ENCODE measurements at regions not wholly inside any gene's neighbourhood (a gene's known extent, or its start where the extent isn't known, plus 50 kb on each side); places are given as distances from the start of the nearest gene placed in this dataset.

- no peak overlapping the region for H3K4me3 ChIP-seq (ENCODE audit: low read depth, low read length)
- POLR2A ChIA-PET: no interaction called here
- CTCF ChIA-PET: no interaction called here
- DNase-seq (ENCODE audit: low read depth, low spot score): no peak
- TF ChIP-seq CTCF (IDR thresholded peaks at IDR 0.05; ENCODE audit: insufficient read depth, low read length, missing control alignments): no peak
These were observed 243.6 kb upstream of the RHOBTB1 start for GRCh38 chr10:61187601-61188000.

- H3K4me3 ChIP-seq (ENCODE audit: low read depth, low read length): no peak overlapping the region
- CTCF ChIA-PET: no interaction called here
- DNase-seq (ENCODE audit: low read depth, low spot score): no peak
- POLR2A ChIA-PET: no interaction called here
- no peak for TF ChIP-seq CTCF (IDR thresholded peaks at IDR 0.05; ENCODE audit: insufficient read depth, low read length, missing control alignments)
These were observed 242.4 kb upstream of the RHOBTB1 start for GRCh38 chr10:61186408-61186807.

- no peak for TF ChIP-seq CTCF (IDR thresholded peaks at IDR 0.05; ENCODE audit: insufficient read depth, low read length, missing control alignments)
- POLR2A ChIA-PET: no interaction called here
- DNase-seq (ENCODE audit: low read depth, low spot score): no peak
- CTCF ChIA-PET: interaction anchor here (1.5 kb wide), 1 partner anchor 44 kb away, joined by 6 read pairs; no protein-coding TSS in a partner anchor
- H3K4me3 ChIP-seq (ENCODE audit: low read depth, low read length): no peak overlapping the region
These were observed 240.4 kb upstream of the RHOBTB1 start for GRCh38 chr10:61184429-61184828.

- no peak for DNase-seq (ENCODE audit: low read depth, low spot score)
- CTCF ChIA-PET: interaction anchor here (1.5 kb wide), 1 partner anchor 43 kb away, joined by 6 read pairs; no protein-coding TSS in a partner anchor
- H3K4me3 ChIP-seq (ENCODE audit: low read depth, low read length): no peak overlapping the region
- TF ChIP-seq CTCF (IDR thresholded peaks at IDR 0.05; ENCODE audit: insufficient read depth, low read length, missing control alignments): no peak
- POLR2A ChIA-PET: no interaction called here
These were observed 240.0 kb upstream of the RHOBTB1 start for GRCh38 chr10:61183967-61184366.

- no peak for TF ChIP-seq CTCF (IDR thresholded peaks at IDR 0.05; ENCODE audit: insufficient read depth, low read length, missing control alignments)
- H3K4me3 ChIP-seq (ENCODE audit: low read depth, low read length): no peak overlapping the region
- ChIA-PET POLR2A (no interaction called here), CTCF (interaction anchor here (3.2 kb wide), 1 partner anchor 9 kb away, joined by 11 read pairs; no protein-coding TSS in a partner anchor)
- no peak for DNase-seq (ENCODE audit: low read depth, low spot score)
These were observed 237.8 kb upstream of the RHOBTB1 start for GRCh38 chr10:61181832-61182231.

- no peak overlapping the region for H3K4me3 ChIP-seq (ENCODE audit: low read depth, low read length)
- ChIA-PET CTCF (interaction anchor here (1.2 to 3.2 kb wide), 2 partner anchors 11 kb away, joined by 6 to 11 read pairs; no protein-coding TSS in a partner anchor), POLR2A (no interaction called here)
- TF ChIP-seq CTCF (IDR thresholded peaks at IDR 0.05; ENCODE audit: insufficient read depth, low read length, missing control alignments): no peak
- DNase-seq (ENCODE audit: low read depth, low spot score): no peak
These were observed 235.8 kb upstream of the RHOBTB1 start for GRCh38 chr10:61179771-61180170.

Data from AG04449 (cell line).